Large intestine (tissue), 3 donors: ENCODE measurements at regions not wholly inside any gene's neighbourhood (a gene's known extent, or its start where the extent isn't known, plus 50 kb on each side); places are given as distances from the start of the nearest gene placed in this dataset.

Experiments
- DNase-seq, 2 donors: peaks; one replicate each; pipeline versions ENCODE4 v3.0.0 to v3.0.0-alpha.2; 2013
- H3K27ac ChIP-seq: one replicate; pipeline ENCODE4 v1.5.1; 2013; ENCODE audit warnings: low read length
- H3K27me3 ChIP-seq: 2 replicates; pipeline ENCODE4 v1.6.1; 2013; ENCODE audit warnings: low read length; ENCODE audit not compliant: control insufficient read depth, insufficient read depth
- H3K36me3 ChIP-seq: 2 replicates; pipeline ENCODE4 v1.6.1; 2013; ENCODE audit warnings: low read length; ENCODE audit not compliant: control insufficient read depth, insufficient read depth
- H3K4me1 ChIP-seq: one replicate; pipeline ENCODE4 v1.6.1; 2013; ENCODE audit warnings: low read length; ENCODE audit not compliant: control insufficient read depth, insufficient read depth
- H3K4me3 ChIP-seq: one replicate; pipeline ENCODE4 v1.5.1; 2013; ENCODE audit warnings: low read length
- H3K9me3 ChIP-seq: one replicate; pipeline ENCODE4 v1.6.1; 2013; ENCODE audit warnings: mild to moderate bottlenecking, low read depth, low read length, moderate library complexity; ENCODE audit not compliant: control insufficient read depth
- WGBS: methylation state at CpG from one replicate; pipeline ENCODE4 v1.1.5; 2013; ENCODE audit warnings: low lambda C conversion rate; ENCODE audit not compliant: insufficient coverage; 5-methylcytosine and 5-hydroxymethylcytosine counted together

DNA sequence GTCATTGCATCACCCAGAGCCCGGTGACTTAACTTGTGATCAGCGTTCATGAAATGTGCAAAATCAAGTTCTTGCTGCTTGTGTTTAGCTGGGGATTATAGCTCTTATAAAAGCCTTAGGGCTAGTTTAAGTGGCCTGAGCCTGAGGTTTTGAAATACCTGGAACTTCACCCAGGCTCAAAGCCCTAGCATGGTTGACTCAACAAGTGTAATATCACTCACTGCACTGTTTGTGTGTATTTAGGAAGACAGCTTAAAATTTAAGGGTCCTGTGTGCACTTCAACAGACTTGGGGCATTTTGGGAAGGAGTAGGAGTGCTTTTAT, 489.5 kb downstream of the GATA3 start:
- no peak for DNase-seq
- Histone ChIP-seq H3K27me3 (no peaks in the 10 kb centered on the region), H3K27ac (no peak overlapping the region), H3K4me3 (no peak overlapping the region), H3K9me3 (peaks cover 4% of the 10 kb centered on the region), H3K4me1 (no peaks in the 10 kb centered on the region), H3K36me3 (no peaks in the 10 kb centered on the region)
- no CpG with 5 or more reads among the region's 2 CpGs for WGBS

DNA sequence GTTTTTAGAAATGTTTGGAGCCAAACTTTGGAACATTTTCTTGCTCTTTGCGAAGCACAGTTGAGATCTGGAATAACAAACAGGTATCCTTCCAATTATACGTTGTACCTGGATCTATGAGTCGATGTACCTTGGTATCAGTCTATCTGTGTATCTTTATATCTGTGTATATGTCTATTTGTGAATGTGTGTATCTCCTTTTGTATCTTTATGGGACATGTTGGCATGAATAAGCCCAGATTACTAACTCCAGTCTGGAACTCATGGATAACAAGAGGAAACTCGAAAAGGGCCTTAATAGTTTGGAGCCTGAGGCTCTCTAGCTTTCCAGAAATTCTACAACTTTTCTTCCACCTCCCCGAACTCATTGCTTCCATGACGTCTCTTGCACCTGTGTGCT, 490.0 kb downstream of the GATA3 start:
- H3K27me3 ChIP-seq = no peaks in the 10 kb centered on the region
- H3K27ac ChIP-seq = no peak overlapping the region
- peaks cover 4% of the 10 kb centered on the region for H3K9me3 ChIP-seq
- no peak overlapping the region for H3K4me3 ChIP-seq
- 100% methylated on average over 1 of the region's 6 CpGs for WGBS
- DNase-seq = no peak
- H3K36me3 ChIP-seq = no peaks in the 10 kb centered on the region
- H3K4me1 ChIP-seq = no peaks in the 10 kb centered on the region

- Histone ChIP-seq H3K36me3 (no peaks in the 10 kb centered on the region), H3K4me1 (no peaks in the 10 kb centered on the region), H3K4me3 (no peak overlapping the region), H3K27ac (no peak overlapping the region), H3K9me3 (no peaks in the 10 kb centered on the region), H3K27me3 (no peaks in the 10 kb centered on the region)
- DNase-seq = no peak
- no CpG with 5 or more reads among the region's 4 CpGs for WGBS
Observed at GRCh38 chr10:8554574-8554973, 500.1 kb downstream of the GATA3 start.

DNA sequence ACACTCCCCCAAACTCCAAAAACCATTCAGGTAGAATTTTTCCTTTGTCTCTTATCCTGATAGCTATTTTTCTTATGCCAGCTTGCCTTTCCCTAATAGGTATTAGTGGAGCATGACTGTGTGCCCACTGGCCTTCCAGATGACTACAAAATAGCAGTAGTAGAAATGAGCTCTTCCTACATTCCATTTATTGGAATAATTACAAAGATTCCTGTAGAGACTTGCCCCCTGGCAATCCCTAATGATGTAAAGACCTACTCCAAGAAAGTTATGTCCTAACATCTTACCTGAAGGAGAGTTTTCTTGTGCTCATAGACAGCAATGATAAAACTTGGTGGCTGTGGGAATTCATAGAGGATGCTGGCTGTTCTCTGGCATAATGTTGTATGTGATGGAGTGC, 501.8 kb downstream of the GATA3 start:
- H3K27me3 ChIP-seq = no peaks in the 10 kb centered on the region
- H3K9me3 ChIP-seq = no peaks in the 10 kb centered on the region
- no peak for DNase-seq
- no peak overlapping the region for H3K27ac ChIP-seq
- H3K4me1 ChIP-seq = no peaks in the 10 kb centered on the region
- H3K36me3 ChIP-seq = no peaks in the 10 kb centered on the region
- H3K4me3 ChIP-seq = no peak overlapping the region

- Histone ChIP-seq H3K4me3 (no peak overlapping the region), H3K27me3 (no peaks in the 10 kb centered on the region)
Observed at GRCh38 chr10:8563478-8563877, 509.0 kb downstream of the GATA3 start.

GRCh38 chr10:8566737-8567136, 512.2 kb downstream of the GATA3 start:
- Histone ChIP-seq H3K4me3 (no peak overlapping the region), H3K36me3 (no peaks in the 10 kb centered on the region), H3K27ac (no peak overlapping the region), H3K4me1 (no peaks in the 10 kb centered on the region), H3K27me3 (no peaks in the 10 kb centered on the region), H3K9me3 (peaks cover 1% of the 10 kb centered on the region)
- no CpG with 5 or more reads among the region's 3 CpGs for WGBS
- no peak for DNase-seq

More at GRCh38 chr10:8563478-8563877, 509.0 kb downstream of the GATA3 start:
- peaks cover 2% of the 10 kb centered on the region for H3K9me3 ChIP-seq
- no peaks in the 10 kb centered on the region for H3K4me1 ChIP-seq
- DNase-seq = no peak
- H3K27ac ChIP-seq = no peak overlapping the region
- no peaks in the 10 kb centered on the region for H3K36me3 ChIP-seq
- WGBS = 100% methylated on average over 1 of the region's 7 CpGs

- Histone ChIP-seq H3K4me3 (no peak overlapping the region), H3K27ac (no peak overlapping the region), H3K9me3 (no peaks in the 10 kb centered on the region), H3K27me3 (no peaks in the 10 kb centered on the region), H3K4me1 (no peaks in the 10 kb centered on the region), H3K36me3 (no peaks in the 10 kb centered on the region)
- no peak for DNase-seq
- no CpG with 5 or more reads among the region's 4 CpGs for WGBS
Observed at GRCh38 chr10:8568401-8568800, 513.9 kb downstream of the GATA3 start.

- Histone ChIP-seq H3K9me3 (no peaks in the 10 kb centered on the region), H3K27ac (no peak overlapping the region), H3K4me3 (no peak overlapping the region), H3K27me3 (no peaks in the 10 kb centered on the region), H3K4me1 (no peaks in the 10 kb centered on the region), H3K36me3 (no peaks in the 10 kb centered on the region)
- DNase-seq = no peak
Observed at GRCh38 chr10:8575620-8576019, 521.1 kb downstream of the GATA3 start.

DNA sequence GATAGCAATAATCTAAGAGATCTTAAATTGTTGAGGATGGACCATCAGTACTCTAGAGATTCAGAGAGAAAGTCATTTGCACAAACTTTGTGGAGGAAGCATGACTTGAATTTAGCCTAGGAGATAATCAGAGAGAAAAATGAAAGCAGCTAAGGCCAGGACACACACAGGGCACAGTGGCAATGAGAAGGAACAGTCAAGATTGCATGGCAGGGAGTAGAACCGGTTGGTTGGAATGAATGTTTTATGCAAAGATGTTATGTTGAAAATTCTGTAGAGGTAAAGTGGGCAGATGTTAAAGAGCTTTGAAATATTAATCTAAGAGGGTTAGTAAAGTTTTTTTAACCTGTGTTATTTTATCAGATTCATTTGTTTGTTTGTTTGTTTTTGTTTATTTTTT, 521.8 kb downstream of the GATA3 start:
- Histone ChIP-seq H3K27me3 (no peaks in the 10 kb centered on the region), H3K9me3 (no peaks in the 10 kb centered on the region), H3K36me3 (no peaks in the 10 kb centered on the region), H3K27ac (no peak overlapping the region), H3K4me3 (no peak overlapping the region), H3K4me1 (no peaks in the 10 kb centered on the region)
- WGBS = 100% methylated on average over 1 of the region's 1 CpG
- DNase-seq = no peak

DNA sequence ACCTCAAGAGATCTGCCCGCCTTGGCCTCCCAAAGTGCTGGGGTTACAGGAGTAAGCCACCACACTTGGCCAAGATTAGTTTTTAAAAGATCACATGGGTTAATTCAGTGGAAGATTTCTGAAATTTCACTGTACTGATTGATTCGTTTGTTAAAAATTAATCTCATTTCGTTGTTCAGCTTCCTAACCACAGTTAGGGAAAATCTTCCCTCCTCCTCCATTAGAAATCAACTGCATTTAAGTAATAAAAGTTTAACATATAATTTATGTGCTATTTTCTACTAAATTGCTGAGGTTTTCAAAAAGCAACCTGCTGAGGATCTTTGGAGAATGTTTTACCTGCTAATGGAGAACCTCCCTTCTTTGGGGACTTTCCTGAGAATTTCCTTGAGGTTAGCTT, 522.4 kb downstream of the GATA3 start:
- WGBS = 79% methylated on average over 2 of the region's 3 CpGs
- Histone ChIP-seq H3K9me3 (no peaks in the 10 kb centered on the region), H3K4me3 (no peak overlapping the region), H3K36me3 (no peaks in the 10 kb centered on the region), H3K27ac (no peak overlapping the region), H3K4me1 (no peaks in the 10 kb centered on the region), H3K27me3 (no peaks in the 10 kb centered on the region)
- DNase-seq = no peak

- no peak overlapping the region for H3K27ac ChIP-seq
- 96% methylated on average over 3 of the region's 7 CpGs for WGBS
- no peaks in the 10 kb centered on the region for H3K9me3 ChIP-seq
- no peak for DNase-seq
- H3K4me1 ChIP-seq = no peaks in the 10 kb centered on the region
- H3K4me3 ChIP-seq = no peak overlapping the region
- no peaks in the 10 kb centered on the region for H3K36me3 ChIP-seq
- H3K27me3 ChIP-seq = no peaks in the 10 kb centered on the region
Observed at GRCh38 chr10:8577686-8578085, 523.2 kb downstream of the GATA3 start.
